ENCODE measurements at regions not wholly inside any gene's neighbourhood (a gene's known extent, or its start where the extent isn't known, plus 50 kb on each side); places are given as distances from the start of the nearest gene placed in this dataset.

GRCh38 chr1:238674316-238674715 lies 712.1 kb upstream of the CHRM3 start (continued):
- TF ChIP-seq TFAP4 (IDR thresholded peaks at IDR 0.05; ENCODE audit: borderline replicate concordance, low read depth): no peak
- TF ChIP-seq SMYD3 (CRISPR knock-in tag; IDR thresholded peaks at IDR 0.05): no peak
- TF ChIP-seq EP300 (IDR thresholded peaks at IDR 0.05; ENCODE audit: low read depth in 2 of 2, low read length in 2 of 2): no peak
- TF ChIP-seq EP300 (CRISPR knock-in tag; IDR thresholded peaks at IDR 0.05; ENCODE audit: borderline replicate concordance): no peak
- no peak for TF ChIP-seq ZNF605 (CRISPR knock-in tag; IDR thresholded peaks at IDR 0.05)
- no peak for TF ChIP-seq HOMEZ (CRISPR knock-in tag; IDR thresholded peaks at IDR 0.05; ENCODE audit: low read depth)
- TF ChIP-seq, protein P1, sequence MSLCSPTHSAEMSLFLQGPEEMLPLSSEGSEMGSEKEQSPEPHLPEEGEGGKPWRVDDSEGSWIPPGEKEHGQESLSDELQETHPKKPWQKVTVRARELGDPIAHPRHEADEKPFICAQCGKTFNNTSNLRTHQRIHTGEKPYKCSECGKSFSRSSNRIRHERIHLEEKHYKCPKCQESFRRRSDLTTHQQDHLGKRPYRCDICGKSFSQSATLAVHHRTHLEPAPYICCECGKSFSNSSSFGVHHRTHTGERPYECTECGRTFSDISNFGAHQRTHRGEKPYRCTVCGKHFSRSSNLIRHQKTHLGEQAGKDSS (CRISPR knock-in tag; IDR thresholded peaks at IDR 0.05; ENCODE audit: borderline replicate concordance, low read depth): no peak
- TF ChIP-seq SOX13 (IDR thresholded peaks at IDR 0.05): no peak
- no peak for TF ChIP-seq SOX13 (CRISPR knock-in tag; conservative IDR thresholded peaks at IDR 0.05 in 1 of 2, IDR thresholded peaks at IDR 0.05 in 1 of 2)
- no peak for TF ChIP-seq FOXC1 (CRISPR knock-in tag; IDR thresholded peaks at IDR 0.05; ENCODE audit: borderline replicate concordance)
- no peak for TF ChIP-seq NFYC (CRISPR knock-in tag; IDR thresholded peaks at IDR 0.05)

- no TSS peak for BruUV-seq (replicated peaks)
- Histone ChIP-seq H3K36me3 (replicated peaks in 1 of 2; ENCODE audit: control insufficient read depth in 1 of 2, insufficient read depth in 2 of 2, low read length in 2 of 2) (no peaks in the 10 kb centered on the region), H3K79me2 (ENCODE audit: insufficient read depth, low read length) (no peaks in the 10 kb centered on the region), H3K9me3 (ENCODE audit: low read length) (peaks cover 86% of the 10 kb centered on the region), H3K4me2 (ENCODE audit: low read depth, low read length) (no peak overlapping the region), H3K27ac (ENCODE audit: extremely low read length, insufficient read depth, low read length) (no peak overlapping the region), H3K27me3 (ENCODE audit: control insufficient read depth in 1 of 2, insufficient read depth in 2 of 2, low read length in 2 of 2) (no peaks in the 10 kb centered on the region), H2AFZ (ENCODE audit: low read length) (no peak overlapping the region), H3K9ac (ENCODE audit: insufficient read depth, low read depth, low read length) (no peak overlapping the region), H4K20me1 (ENCODE audit: insufficient read depth, low read length) (no peaks in the 10 kb centered on the region), H3K4me3 (replicated peaks in 1 of 3; ENCODE audit: insufficient read depth in 1 of 3, low read depth in 2 of 3, low read length in 3 of 3) (no peak overlapping the region), H3K4me1 (ENCODE audit: insufficient read depth, low read length) (no peaks in the 10 kb centered on the region)
- ATAC-seq (no peak), DNase-seq (ENCODE audit: low spot score) (no peak), FAIRE-seq (no peak)
- POLR2A ChIA-PET: no interaction called here
- in situ Hi-C loops (cut with HindIII; ENCODE audit: extremely low pct_ligation_motif_present, low pct_unique_long_range_greater_than_20kb): no loop called here
- 2% methylated on average over 3 of the region's 3 CpGs for WGBS (ENCODE audit: low lambda C conversion rate)
- intact Hi-C loops (cut with micrococcal nuclease; ENCODE audit: unreplicated experiment): no loop called here
- CTCF ChIA-PET (ENCODE audit: low intra/inter-chr PET ratio, low total read pairs): no interaction called here
- TF ChIP-seq ZNF264 (CRISPR knock-in tag; IDR thresholded peaks at IDR 0.05) (no peak), ZNF83 (CRISPR knock-in tag; IDR thresholded peaks at IDR 0.05; ENCODE audit: borderline replicate concordance) (no peak), THAP9 (CRISPR knock-in tag; IDR thresholded peaks at IDR 0.05; ENCODE audit: borderline replicate concordance) (no peak), ZNF816 (CRISPR knock-in tag; IDR thresholded peaks at IDR 0.05; ENCODE audit: borderline replicate concordance) (no peak), HIVEP1 (CRISPR knock-in tag; IDR thresholded peaks at IDR 0.05) (no peak), KDM1A (CRISPR knock-in tag; IDR thresholded peaks at IDR 0.05) (no peak)
- TF ChIP-seq, protein P2, sequence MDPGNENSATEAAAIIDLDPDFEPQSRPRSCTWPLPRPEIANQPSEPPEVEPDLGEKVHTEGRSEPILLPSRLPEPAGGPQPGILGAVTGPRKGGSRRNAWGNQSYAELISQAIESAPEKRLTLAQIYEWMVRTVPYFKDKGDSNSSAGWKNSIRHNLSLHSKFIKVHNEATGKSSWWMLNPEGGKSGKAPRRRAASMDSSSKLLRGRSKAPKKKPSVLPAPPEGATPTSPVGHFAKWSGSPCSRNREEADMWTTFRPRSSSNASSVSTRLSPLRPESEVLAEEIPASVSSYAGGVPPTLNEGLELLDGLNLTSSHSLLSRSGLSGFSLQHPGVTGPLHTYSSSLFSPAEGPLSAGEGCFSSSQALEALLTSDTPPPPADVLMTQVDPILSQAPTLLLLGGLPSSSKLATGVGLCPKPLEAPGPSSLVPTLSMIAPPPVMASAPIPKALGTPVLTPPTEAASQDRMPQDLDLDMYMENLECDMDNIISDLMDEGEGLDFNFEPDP (CRISPR knock-in tag; conservative IDR thresholded peaks at IDR 0.05): no peak
These were observed 712.8 kb upstream of the CHRM3 start for GRCh38 chr1:238673561-238673960.
